T-cell (primary cell): ENCODE measurements at regions not wholly inside any gene's neighbourhood (a gene's known extent, or its start where the extent isn't known, plus 50 kb on each side); places are given as distances from the start of the nearest gene placed in this dataset.

Experiments used
- ATAC-seq, 4 experiments: fragments of 200-7000 bp in 3 of 4; fragments of 150-1000 bp in 1 of 4; cut with Tn5 transposase; replicated peaks in 1 of 4; 1 replicate in 3 of 4; 2 replicates in 1 of 4; pipeline ENCODE4 v1.10.0; 2021; ENCODE audit warnings: moderate library complexity in 3 of 4, mild to moderate bottlenecking in 2 of 4, moderate number of reproducible peaks in 1 of 4
- CTCF ChIA-PET, 2 donors: fragments of 300-600 bp; sonication (Branson Sonifier 250); formaldehyde crosslinking; loops; one replicate each; lab custom pipeline; 2022; ENCODE audit warnings: antibody characterized with exemption in 2 of 2; lab: Charles Lee
- POLR2A ChIA-PET, 2 donors: fragments of 300-600 bp; sonication (Branson Sonifier 250); formaldehyde crosslinking; loops; one replicate each; lab custom pipeline; 2022; ENCODE audit warnings: antibody characterized with exemption in 2 of 2; lab: Charles Lee
- DNase-seq, 35 experiments: peaks; one replicate each; pipeline versions ENCODE4 v3.0.0 to v3.0.0-alpha.2; 2013 to 2023
- H3K27ac ChIP-seq: one replicate; pipeline ENCODE4 v1.5.1; 2013; ENCODE audit warnings: low read length
- H3K27me3 ChIP-seq, 2 experiments: replicated peaks in 1 of 2; 1 replicate in 1 of 2; 2 replicates in 1 of 2; pipeline versions ENCODE4 v1.6.1 to v1.7.0; 2013; ENCODE audit warnings: low read length in 1 of 2, mixed read lengths in 1 of 2; ENCODE audit not compliant: control insufficient read depth in 2 of 2, insufficient read depth in 2 of 2; ENCODE audit errors: extremely low read depth in 1 of 2
- H3K36me3 ChIP-seq, 2 donors: 1 replicate in 1 of 2; 2 replicates in 1 of 2; pipeline versions ENCODE4 v1.6.1 to v1.7.0; 2013; ENCODE audit warnings: low read length in 1 of 2; ENCODE audit not compliant: control insufficient read depth in 2 of 2, insufficient read depth in 1 of 2; ENCODE audit errors: extremely low read depth in 1 of 2
- H3K4me1 ChIP-seq, 2 experiments: 1 replicate in 1 of 2; 2 replicates in 1 of 2; pipeline versions ENCODE4 v1.6.1 to v1.7.0; 2013; ENCODE audit warnings: low read length in 2 of 2, mixed read lengths in 1 of 2; ENCODE audit not compliant: insufficient read depth in 2 of 2, control insufficient read depth in 1 of 2; ENCODE audit errors: extremely low read depth in 1 of 2
- H3K4me3 ChIP-seq, 2 donors: 1 replicate in 1 of 2; 2 replicates in 1 of 2; pipeline versions ENCODE4 v1.5.1 to v1.7.0; 2013; ENCODE audit warnings: mild to moderate bottlenecking in 2 of 2, low read length in 1 of 2, moderate library complexity in 1 of 2; ENCODE audit not compliant: control insufficient read depth in 1 of 2; ENCODE audit errors: extremely low read depth in 1 of 2
- H3K9me3 ChIP-seq: 2 replicates; pipeline ENCODE4 v1.7.0; 2013
- H3K27ac Mint-ChIP-seq, 2 donors: one replicate each; pipeline ENCODE4 v1.8.0; 2020 to 2021; ENCODE audit warnings: mild to moderate bottlenecking in 2 of 2, mixed read lengths in 2 of 2
- H3K27me3 Mint-ChIP-seq, 2 donors: one replicate each; pipeline ENCODE4 v1.8.0; 2021 to 2022; ENCODE audit warnings: mixed read lengths in 2 of 2
- H3K36me3 Mint-ChIP-seq: one replicate; pipeline ENCODE4 v1.8.0; 2021; ENCODE audit warnings: mixed read lengths
- H3K4me1 Mint-ChIP-seq, 3 donors: one replicate each; pipeline ENCODE4 v1.8.0; 2020 to 2022; ENCODE audit warnings: mixed read lengths in 3 of 3, mild to moderate bottlenecking in 1 of 3
- H3K4me3 Mint-ChIP-seq, 3 donors: one replicate each; pipeline ENCODE4 v1.8.0; 2020 to 2022; ENCODE audit warnings: mild to moderate bottlenecking in 3 of 3, mixed read lengths in 3 of 3, moderate library complexity in 3 of 3
- H3K9me3 Mint-ChIP-seq, 3 donors: one replicate each; pipeline ENCODE4 v1.8.0; 2020 to 2022; ENCODE audit warnings: mixed read lengths in 3 of 3
- WGBS: methylation state at CpG from one replicate; pipeline ENCODE4 v1.1.5; 2013; ENCODE audit warnings: missing lambda C conversion rate; ENCODE audit not compliant: insufficient coverage; 5-methylcytosine and 5-hydroxymethylcytosine counted together

DNA sequence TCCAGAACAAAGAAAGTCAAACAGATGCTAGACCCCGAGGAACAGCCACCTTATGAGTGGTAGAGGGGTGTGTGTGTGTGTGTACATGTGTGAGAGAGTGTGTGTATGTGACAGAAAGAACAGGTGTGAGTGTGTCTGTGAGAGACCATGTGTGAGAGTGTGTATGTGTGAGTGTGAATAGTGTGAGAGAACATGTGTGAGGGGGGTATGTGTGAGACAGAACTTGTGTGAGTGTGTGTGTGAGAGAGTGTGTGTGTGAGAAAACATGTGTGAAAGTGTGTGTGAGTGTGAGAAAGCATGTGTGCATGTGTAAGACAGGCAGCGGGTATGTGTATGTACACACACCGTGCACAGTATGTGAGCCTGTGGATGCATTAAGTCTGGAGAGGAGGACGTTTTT, 214.3 kb downstream of the SP3 start:
- Mint-ChIP-seq H3K27ac (no peak overlapping the region), H3K9me3 (no peaks in the 10 kb centered on the region), H3K27me3 (peaks cover 19 to 26% of the 10 kb centered on the region in 2 donors), H3K4me3 (no peak overlapping the region), H3K4me1 (no peaks in the 10 kb centered on the region), H3K36me3 (no peaks in the 10 kb centered on the region)
- 75% methylated on average over 4 of the region's 4 CpGs for WGBS
- H3K36me3 ChIP-seq: no peaks in the 10 kb centered on the region
- H3K27me3 ChIP-seq: peaks cover 0 to 8% of the 10 kb centered on the region in 2 experiments
- ChIA-PET POLR2A (no interaction called here), CTCF (no interaction called here)
- no peaks in the 10 kb centered on the region for H3K9me3 ChIP-seq
- no peak overlapping the region for H3K27ac ChIP-seq
- H3K4me1 ChIP-seq: no peaks in the 10 kb centered on the region
- ATAC-seq: no peak
- DNase-seq: no peak
- H3K4me3 ChIP-seq: no peak overlapping the region

DNA sequence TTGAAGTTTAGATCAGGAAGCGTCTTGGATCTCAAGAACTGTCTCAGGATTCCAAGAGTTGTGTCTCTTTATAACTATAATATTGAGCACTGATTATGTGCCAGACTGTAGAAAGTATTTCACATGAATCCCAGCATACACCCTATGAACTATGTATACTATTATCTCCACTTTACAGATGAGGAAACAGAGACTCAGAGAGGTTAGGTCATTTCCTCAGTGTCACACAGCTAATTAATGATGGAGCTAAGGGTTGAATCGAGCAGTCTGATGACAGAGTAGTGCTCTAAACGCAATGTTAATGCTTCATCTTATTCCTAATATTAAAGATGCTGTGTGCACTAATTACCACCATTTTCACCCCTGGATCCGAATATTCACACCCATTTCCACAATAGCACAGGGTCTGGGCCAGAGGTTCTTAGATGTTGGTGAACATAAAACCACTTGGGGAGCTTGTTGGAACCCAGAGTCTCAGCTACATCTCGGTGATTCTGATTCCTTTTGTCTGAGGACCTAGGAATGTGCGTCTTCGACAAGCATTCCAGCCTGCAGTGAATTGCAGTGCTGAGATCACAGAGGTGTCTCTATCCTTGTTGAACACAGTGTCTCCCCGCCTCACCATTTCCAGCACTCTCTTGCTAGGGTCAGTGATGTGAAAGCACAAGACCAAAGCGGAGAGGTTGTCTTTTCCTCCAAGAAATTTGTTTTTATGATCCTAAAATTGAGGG, 213.8 kb downstream of the SP3 start:
- 88% methylated on average over 3 of the region's 9 CpGs for WGBS
- DNase-seq (no peak), ATAC-seq (no peak)
- no peaks in the 10 kb centered on the region for H3K9me3 ChIP-seq
- Mint-ChIP-seq H3K27ac (no peak overlapping the region), H3K36me3 (no peaks in the 10 kb centered on the region), H3K27me3 (peaks cover 20 to 21% of the 10 kb centered on the region in 2 donors), H3K9me3 (no peaks in the 10 kb centered on the region), H3K4me3 (no peak overlapping the region), H3K4me1 (no peaks in the 10 kb centered on the region)
- no peaks in the 10 kb centered on the region for H3K4me1 ChIP-seq
- ChIA-PET POLR2A (no interaction called here), CTCF (no interaction called here)
- H3K4me3 ChIP-seq: no peak overlapping the region
- no peak overlapping the region for H3K27ac ChIP-seq
- no peaks in the 10 kb centered on the region for H3K36me3 ChIP-seq
- H3K27me3 ChIP-seq: peaks cover 0 to 6% of the 10 kb centered on the region in 2 experiments

DNA sequence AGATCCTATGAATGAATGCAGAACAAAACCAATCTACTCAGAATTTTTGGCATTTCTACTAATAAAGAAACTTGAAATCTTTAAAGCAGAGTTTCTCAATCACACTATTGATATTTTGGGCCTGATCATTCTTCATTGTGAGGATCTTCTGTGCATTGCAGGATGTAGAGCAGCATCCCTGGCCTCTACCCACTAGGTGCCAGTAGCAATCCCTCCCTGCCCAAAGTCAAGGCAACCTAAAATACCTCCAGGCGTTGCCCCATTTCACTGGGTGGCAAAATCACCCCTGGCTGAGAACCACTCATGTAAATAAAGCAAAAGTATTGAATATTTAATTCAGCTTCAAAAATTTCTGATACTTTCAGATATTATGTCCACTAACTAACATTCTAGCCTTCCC, 213.0 kb downstream of the SP3 start:
- Histone ChIP-seq H3K27ac (no peak overlapping the region), H3K27me3 (peaks cover 0 to 6% of the 10 kb centered on the region in 2 experiments), H3K36me3 (no peaks in the 10 kb centered on the region), H3K4me3 (no peak overlapping the region), H3K9me3 (no peaks in the 10 kb centered on the region), H3K4me1 (no peaks in the 10 kb centered on the region)
- WGBS: no CpG with 5 or more reads among the region's 1 CpG
- DNase-seq (peak in 7 of 35 experiments; percentile 2 to 23 (median 3)), ATAC-seq (no peak)
- H3K36me3 Mint-ChIP-seq: no peaks in the 10 kb centered on the region
- ChIA-PET POLR2A (no interaction called here), CTCF (no interaction called here)
- H3K9me3 Mint-ChIP-seq: no peaks in the 10 kb centered on the region
- peaks cover 15 to 17% of the 10 kb centered on the region in 2 donors for H3K27me3 Mint-ChIP-seq
- no peak overlapping the region for H3K4me3 Mint-ChIP-seq
- H3K4me1 Mint-ChIP-seq: no peaks in the 10 kb centered on the region
- no peak overlapping the region for H3K27ac Mint-ChIP-seq

DNA sequence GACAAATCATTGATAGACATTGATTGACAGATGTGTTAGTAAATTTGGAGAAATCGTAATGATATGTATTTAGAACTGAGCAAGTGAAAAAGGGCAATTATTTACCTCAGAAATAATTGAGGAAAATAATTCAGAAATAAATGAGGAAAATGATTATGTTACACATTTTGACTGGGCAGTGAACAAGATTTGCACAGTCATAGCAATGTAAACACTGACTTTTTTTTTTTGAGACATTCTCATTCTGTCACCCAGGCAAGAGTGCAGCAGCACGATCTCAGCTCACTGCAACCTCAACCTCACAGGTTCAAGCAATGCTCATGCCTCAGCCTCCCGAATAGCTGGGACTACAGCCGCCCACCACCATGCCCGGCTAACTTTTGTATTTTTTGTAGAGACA, 211.7 kb downstream of the SP3 start:
- Mint-ChIP-seq H3K36me3 (no peaks in the 10 kb centered on the region), H3K27ac (no peak overlapping the region), H3K4me3 (no peak overlapping the region), H3K4me1 (no peaks in the 10 kb centered on the region), H3K27me3 (peaks cover 15 to 21% of the 10 kb centered on the region in 2 donors), H3K9me3 (no peaks in the 10 kb centered on the region)
- no peaks in the 10 kb centered on the region for H3K36me3 ChIP-seq
- 83% methylated on average over 1 of the region's 5 CpGs for WGBS
- ATAC-seq (no peak), DNase-seq (no peak)
- no peaks in the 10 kb centered on the region for H3K4me1 ChIP-seq
- no peaks in the 10 kb centered on the region for H3K9me3 ChIP-seq
- POLR2A ChIA-PET: no interaction called here
- H3K27ac ChIP-seq: no peak overlapping the region
- CTCF ChIA-PET: interaction anchor here in 1 of 2 donors (0.9 kb wide), 1 partner anchor 12 kb away, joined by 3 read pairs; no protein-coding TSS in a partner anchor
- H3K4me3 ChIP-seq: no peak overlapping the region
- H3K27me3 ChIP-seq: peaks cover 0 to 6% of the 10 kb centered on the region in 2 experiments

DNA sequence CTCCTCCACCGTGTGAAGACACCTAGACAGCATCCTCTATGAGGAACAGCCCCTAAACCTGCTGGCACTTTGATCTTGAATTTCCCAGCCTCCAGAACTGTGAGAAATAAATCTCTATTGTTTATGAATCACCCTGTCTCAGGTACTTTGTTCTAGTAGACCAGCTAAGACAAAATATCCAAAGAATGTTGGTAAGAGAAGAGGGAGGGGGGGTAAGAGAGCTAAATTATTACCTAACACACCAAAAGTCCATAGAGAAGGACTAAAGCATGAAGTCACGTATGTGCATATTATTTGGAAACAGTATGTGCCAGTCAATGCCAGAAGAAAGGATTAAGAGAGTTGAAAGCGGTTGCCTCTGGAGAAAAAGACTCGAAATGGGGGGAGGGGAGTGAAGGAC, 211.0 kb downstream of the SP3 start:
- Histone ChIP-seq H3K9me3 (no peaks in the 10 kb centered on the region), H3K27me3 (peaks cover 0 to 7% of the 10 kb centered on the region in 2 experiments), H3K36me3 (no peaks in the 10 kb centered on the region), H3K4me1 (no peaks in the 10 kb centered on the region), H3K4me3 (no peak overlapping the region), H3K27ac (no peak overlapping the region)
- DNase-seq: no peak
- CTCF ChIA-PET: interaction anchor here in 1 of 2 donors (0.9 kb wide), 1 partner anchor 12 kb away, joined by 3 read pairs; no protein-coding TSS in a partner anchor
- ATAC-seq: no peak
- Mint-ChIP-seq H3K27me3 (peaks cover 12 to 17% of the 10 kb centered on the region in 2 donors), H3K9me3 (no peaks in the 10 kb centered on the region), H3K4me1 (no peaks in the 10 kb centered on the region), H3K27ac (no peak overlapping the region), H3K36me3 (no peaks in the 10 kb centered on the region), H3K4me3 (no peak overlapping the region)
- POLR2A ChIA-PET: no interaction called here
- WGBS: 74% methylated on average over 3 of the region's 4 CpGs

DNA sequence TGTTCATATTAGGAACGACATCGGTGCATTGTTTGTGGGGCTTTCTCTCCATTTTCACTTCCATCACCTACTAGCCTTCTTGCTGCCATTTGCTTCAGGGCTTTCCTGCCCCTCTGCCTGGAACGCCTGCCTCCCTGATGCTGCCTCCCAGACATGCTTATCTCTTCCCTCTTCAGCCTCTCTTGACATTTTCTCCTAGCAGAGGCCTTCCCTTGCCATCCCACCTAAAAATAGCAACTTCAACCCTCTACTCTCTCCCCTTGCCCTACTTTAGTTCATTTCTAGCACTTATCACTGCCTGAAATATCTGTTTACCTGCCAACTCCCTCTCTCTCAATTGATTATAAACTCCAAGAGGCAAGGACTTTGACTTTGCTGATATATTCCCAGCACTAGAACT, 210.3 kb downstream of the SP3 start:
- H3K4me1 Mint-ChIP-seq: no peaks in the 10 kb centered on the region
- Histone ChIP-seq H3K36me3 (no peaks in the 10 kb centered on the region), H3K4me1 (no peaks in the 10 kb centered on the region), H3K4me3 (no peak overlapping the region), H3K27me3 (peaks cover 0 to 8% of the 10 kb centered on the region in 2 experiments), H3K9me3 (no peaks in the 10 kb centered on the region), H3K27ac (no peak overlapping the region)
- no peak for DNase-seq
- no peak overlapping the region for H3K27ac Mint-ChIP-seq
- ChIA-PET CTCF (no interaction called here), POLR2A (interaction anchor here in 1 of 2 donors (0.6 kb wide), 1 partner anchor 1420 kb away, joined by 3 read pairs; no protein-coding TSS in a partner anchor)
- WGBS: 91% methylated on average over 3 of the region's 3 CpGs
- no peaks in the 10 kb centered on the region for H3K9me3 Mint-ChIP-seq
- peaks cover 15 to 18% of the 10 kb centered on the region in 2 donors for H3K27me3 Mint-ChIP-seq
- no peak for ATAC-seq
- no peaks in the 10 kb centered on the region for H3K36me3 Mint-ChIP-seq
- H3K4me3 Mint-ChIP-seq: no peak overlapping the region
